HepG2 (cell line): ENCODE measurements at regions not wholly inside any gene's neighbourhood (a gene's known extent, or its start where the extent isn't known, plus 50 kb on each side); places are given as distances from the start of the nearest gene placed in this dataset.

Experiments
- ATAC-seq: fragments of 200-7000 bp; cut with Tn5 transposase; 3 replicates; pipeline ENCODE4 v1.9.1; 2020; ENCODE audit warnings: mild to moderate bottlenecking, moderate library complexity
- BruUV-seq: library from RNA; stranded (reverse); fragments of 400-500 nt; replicated peaks from 2 replicates; lab custom pipeline; 2021; lab: Mats Ljungman, UMichigan
- CTCF ChIA-PET: fragments of 300-600 bp; formaldehyde crosslinking; extraction: SDS; loops from one replicate; lab custom pipeline; 2021; ENCODE audit warnings: low total read pairs, inconsistent platforms, low intra/inter-chr PET ratio; lab: Yijun Ruan, JAX
- POLR2A ChIA-PET: fragments of 350-600 bp; sonication (Branson Sonifier 250); formaldehyde crosslinking; loops from one replicate; lab custom pipeline; 2020; ENCODE audit warnings: antibody characterized with exemption, inconsistent platforms; lab: Yijun Ruan, JAX
- DNase-seq: peaks from one replicate; pipeline ENCODE4 v3.0.0-alpha.2; 2015; ENCODE audit warnings: low spot score
- FAIRE-seq: peaks from 3 replicates; lab custom pipeline; 2011; peaks lifted over from hg19 to GRCh38; lab: Jason Lieb, UNC
- H2AFZ ChIP-seq: one replicate; pipeline ENCODE4 v1.6.1; 2011; ENCODE audit warnings: low read length, inconsistent platforms
- H3K27ac ChIP-seq: fragments of 300-600 bp; 3 replicates; pipeline ENCODE4 v1.8.0; 2011; ENCODE audit warnings: mixed run types, mild to moderate bottlenecking, mixed read lengths, low read length, inconsistent platforms; ENCODE audit not compliant: insufficient read depth; ENCODE audit errors: extremely low read length
- H3K27me3 ChIP-seq, 2 experiments: fragments of 200-600 bp in 1 of 2; 2 replicates in 1 of 2; 3 replicates in 1 of 2; pipeline versions ENCODE4 v1.6.0 to v1.8.0; 2011; ENCODE audit warnings: low read length in 2 of 2, mild to moderate bottlenecking in 2 of 2, moderate library complexity in 2 of 2, inconsistent platforms in 1 of 2; ENCODE audit not compliant: insufficient read depth in 2 of 2, control insufficient read depth in 1 of 2
- H3K36me3 ChIP-seq, 2 experiments: fragments of 200-600 bp in 1 of 2; replicated peaks in 1 of 2; 2 replicates in 1 of 2; 3 replicates in 1 of 2; pipeline versions ENCODE4 v1.5.1 to v1.8.0; 2011; ENCODE audit warnings: low read length in 2 of 2, inconsistent platforms in 1 of 2; ENCODE audit not compliant: insufficient read depth in 2 of 2, control insufficient read depth in 1 of 2
- H3K4me1 ChIP-seq: 2 replicates; pipeline ENCODE4 v1.5.1; 2012; ENCODE audit warnings: low read length, inconsistent platforms; ENCODE audit not compliant: insufficient read depth
- H3K4me2 ChIP-seq: 2 replicates; pipeline ENCODE4 v1.6.0; 2011; ENCODE audit warnings: low read depth, low read length, inconsistent platforms
- H3K4me3 ChIP-seq, 3 experiments: fragments of 200-600 bp in 1 of 3; sonication (generic), shearing (Covaris generic) in 1 of 3; replicated peaks in 1 of 3; 2 replicates each; pipeline ENCODE4 v1.5.1; 2011 to 2016; ENCODE audit warnings: low read length in 3 of 3, inconsistent platforms in 2 of 3, low read depth in 2 of 3, mild to moderate bottlenecking in 2 of 3, control low read depth in 1 of 3, mixed read lengths in 1 of 3; ENCODE audit not compliant: insufficient read depth in 1 of 3
- H3K79me2 ChIP-seq: one replicate; pipeline ENCODE4 v1.6.1; 2011; ENCODE audit warnings: low read length, inconsistent platforms; ENCODE audit not compliant: insufficient read depth
- H3K9ac ChIP-seq: 2 replicates; pipeline ENCODE4 v1.6.0; 2011; ENCODE audit warnings: mild to moderate bottlenecking, low read depth, low read length, inconsistent platforms; ENCODE audit not compliant: insufficient read depth
- H3K9me3 ChIP-seq: 2 replicates; pipeline ENCODE4 v1.5.1; 2012; ENCODE audit warnings: mild to moderate bottlenecking, low read length
- H4K20me1 ChIP-seq: 2 replicates; pipeline ENCODE4 v1.6.0; 2011; ENCODE audit warnings: inconsistent platforms, mild to moderate bottlenecking, low read length, moderate library complexity; ENCODE audit not compliant: insufficient read depth
- ARID3A ChIP-seq: IDR thresholded peaks from 2 replicates; pipeline ENCODE4 v1.6.1; 2012; ENCODE audit warnings: low read depth, low read length, improper control_type of control experiment
- ELF3 ChIP-seq: IDR thresholded peaks from 2 replicates; pipeline ENCODE4 v1.6.1; 2016; ENCODE audit warnings: missing genetic modification reagents, missing compliant biosample characterization
- EP300 ChIP-seq, 3 experiments: sonication (generic) in 1 of 3; formaldehyde crosslinking in 1 of 3; IDR thresholded peaks; 2 replicates each; pipeline versions ENCODE4 v1.5.1 to v1.6.1; 2011 to 2020; ENCODE audit warnings: low read depth in 2 of 3, low read length in 2 of 3, borderline replicate concordance in 1 of 3, improper control_type of control experiment in 1 of 3, mild to moderate bottlenecking in 1 of 3, missing genetic modification reagents in 1 of 3, moderate library complexity in 1 of 3
- FOXO1 ChIP-seq: sonication (generic); formaldehyde crosslinking; IDR thresholded peaks from 2 replicates; pipeline ENCODE4 v1.4.0; 2020; ENCODE audit warnings: missing genetic modification reagents
- NBN ChIP-seq: fragments of 450-650 bp; conservative IDR thresholded peaks from 2 replicates; pipeline ENCODE4 v1.6.1; 2017
- NCOA5 ChIP-seq: sonication (generic); formaldehyde crosslinking; IDR thresholded peaks from 2 replicates; pipeline ENCODE4 v1.4.0; 2020; ENCODE audit warnings: missing genetic modification reagents
- SATB2 ChIP-seq: sonication (generic); formaldehyde crosslinking; IDR thresholded peaks from 2 replicates; pipeline ENCODE4 v1.5.0; 2020; ENCODE audit warnings: missing genetic modification reagents
- SOX5 ChIP-seq: IDR thresholded peaks from 2 replicates; pipeline ENCODE4 v1.6.1; 2016; ENCODE audit warnings: borderline replicate concordance
- SP140L ChIP-seq: sonication (generic); formaldehyde crosslinking; IDR thresholded peaks from 2 replicates; pipeline ENCODE4 v1.4.0; 2020; ENCODE audit warnings: missing genetic modification reagents, borderline replicate concordance
- TBL1XR1 ChIP-seq: fragments of 150-350 bp; IDR thresholded peaks from 2 replicates; pipeline ENCODE4 v1.6.1; 2014; ENCODE audit warnings: borderline replicate concordance, low read length; ENCODE audit not compliant: partially characterized antibody
- TEAD3 ChIP-seq: optimal IDR thresholded peaks from 2 replicates; pipeline ENCODE3; 2016; ENCODE audit warnings: borderline replicate concordance
- YEATS2 ChIP-seq: sonication (generic); formaldehyde crosslinking; IDR thresholded peaks from 2 replicates; pipeline ENCODE4 v1.4.0; 2020; ENCODE audit warnings: missing genetic modification reagents, borderline replicate concordance
- ZBTB33 ChIP-seq: sonication (generic); formaldehyde crosslinking; IDR thresholded peaks from 2 replicates; pipeline ENCODE4 v1.4.0; 2020; ENCODE audit warnings: missing genetic modification reagents
- ZBTB38 ChIP-seq: sonication (generic); formaldehyde crosslinking; IDR thresholded peaks from 2 replicates; pipeline ENCODE4 v1.5.1; 2020; ENCODE audit warnings: mild to moderate bottlenecking, missing genetic modification reagents
- ZBTB49 ChIP-seq: sonication (generic); formaldehyde crosslinking; IDR thresholded peaks from 2 replicates; pipeline ENCODE4 v1.4.0; 2020; ENCODE audit warnings: missing genetic modification reagents, borderline replicate concordance
- ZNF275 ChIP-seq: sonication (generic); formaldehyde crosslinking; IDR thresholded peaks from 2 replicates; pipeline ENCODE4 v1.8.0; 2022; ENCODE audit warnings: missing genetic modification reagents, mild to moderate bottlenecking, inconsistent platforms, borderline replicate concordance
- WGBS: methylation state at CpG from one replicate; pipeline ENCODE4 v1.1.6; 2017; ENCODE audit warnings: low lambda C conversion rate; 5-methylcytosine and 5-hydroxymethylcytosine counted together
- in situ Hi-C: cut with HindIII; loops from 2 replicates; pipeline ENCODE4 v1.10.0; 2017; ENCODE audit warnings: low pct_unique_long_range_greater_than_20kb; ENCODE audit not compliant: extremely low pct_ligation_motif_present
- intact Hi-C: fragments of 100-400 bp; cut with micrococcal nuclease; formaldehyde crosslinking; loops from one replicate; pipeline ENCODE4 v1.10.0; 2022; ENCODE audit not compliant: unreplicated experiment

- Histone ChIP-seq H3K9ac (peak overlapping the region; percentile 61), H4K20me1 (no peaks in the 10 kb centered on the region), H3K4me3 (peak overlapping the region in 1 of 3 experiments; percentile 37; a peak in 2 of 6 replicates), H2AFZ (no peak overlapping the region), H3K27me3 (no peaks in the 10 kb centered on the region), H3K79me2 (no peaks in the 10 kb centered on the region), H3K27ac (peak overlapping the region; percentile 66), H3K36me3 (no peaks in the 10 kb centered on the region), H3K9me3 (no peaks in the 10 kb centered on the region), H3K4me2 (peak overlapping the region; percentile 72), H3K4me1 (peaks cover 61% of the 10 kb centered on the region)
- in situ Hi-C loops (no loop called here), intact Hi-C loops (loop anchor here (5.0 kb wide), 1 partner anchor 99 kb away; no protein-coding TSS in a partner anchor)
- ChIA-PET POLR2A (interaction anchor here (0.8 to 1.5 kb wide), 7 partner anchors 70 to 335 kb away, joined by 3 to 6 read pairs (median 4); partner anchors contain the start of genes BRIX1, RAD1 and RAI14), CTCF (no interaction called here)
- ATAC-seq = peak; percentile 68
- DNase-seq = peak; percentile 73
- BruUV-seq = no TSS peak
- no peak for FAIRE-seq
- WGBS = 92% methylated on average over 14 of the region's 15 CpGs
- TF ChIP-seq NBN (no peak), EP300 (IDR thresholded peaks at IDR 0.05; ENCODE audit: low read depth in 2 of 2, low read length in 2 of 2) (peak in 1 of 2 experiments; percentile 71; a peak in 2 of 4 replicates), EP300 (CRISPR knock-in tag; IDR thresholded peaks at IDR 0.05; ENCODE audit: borderline replicate concordance) (no peak), SOX5 (CRISPR knock-in tag) (peak; percentile 12; the same call in 1 of the 2 replicates), ELF3 (CRISPR knock-in tag) (peak; percentile 56), NCOA5 (no peak), YEATS2 (CRISPR knock-in tag) (peak; percentile 12; the same call in 1 of the 2 replicates), TEAD3 (peak; percentile 39), SATB2 (no peak), ZBTB38 (CRISPR knock-in tag) (0 out of 2 replicates have a peak, but pooled peaks have one; percentile 39), ZBTB49 (CRISPR knock-in tag) (no peak), ZBTB33 (CRISPR knock-in tag) (peak; percentile 88), ARID3A (0 out of 2 replicates have a peak, but pooled peaks have one; percentile 39), FOXO1 (CRISPR knock-in tag) (peak; percentile 19; the same call in 1 of the 2 replicates), ZNF275 (CRISPR knock-in tag) (no peak), TBL1XR1 (no peak), SP140L (no peak)
Measured at GRCh38 chr5:34586117-34586885, 69.8 kb upstream of the RAI14 start.
